K562 (cell line): ENCODE measurements at regions not wholly inside any gene's neighbourhood (a gene's known extent, or its start where the extent isn't known, plus 50 kb on each side); places are given as distances from the start of the nearest gene placed in this dataset.

Experiments
- ATAC-seq: fragments of 200-7000 bp; cut with Tn5 transposase; 3 replicates; pipeline ENCODE4 v1.9.1; 2020; ENCODE audit warnings: moderate library complexity
- BruUV-seq: library from RNA; stranded (reverse); fragments of 400-500 nt; replicated peaks from 2 replicates; lab custom pipeline; 2021; lab: Mats Ljungman, UMichigan
- CTCF ChIA-PET: fragments of 300-600 bp; formaldehyde crosslinking; extraction: SDS; loops from one replicate; lab custom pipeline; 2021; ENCODE audit warnings: low intra/inter-chr PET ratio; lab: Yijun Ruan, JAX
- POLR2A ChIA-PET: fragments of 300-600, 350-650 bp; sonication (Branson Sonifier 250); formaldehyde crosslinking; extraction: SDS; loops from one replicate; lab custom pipeline; 2021; ENCODE audit warnings: antibody characterized with exemption, inconsistent platforms; lab: Yijun Ruan, JAX
- DNase-seq, 4 experiments: peaks; one replicate each; pipeline versions ENCODE4 v3.0.0 to v3.0.0-alpha.2; 2011 to 2018; ENCODE audit warnings: low spot score in 3 of 4, mixed read lengths in 3 of 4; ENCODE audit errors: extremely low read depth in 1 of 4
- FAIRE-seq: peaks from 2 replicates; lab custom pipeline; 2011; peaks lifted over from hg19 to GRCh38; lab: Jason Lieb, UNC
- H2AFZ ChIP-seq: 2 replicates; pipeline ENCODE4 v1.6.0; 2011; ENCODE audit warnings: low read depth, low read length, control low read depth, inconsistent platforms
- H3K27ac ChIP-seq: fragments of 200-600 bp; 3 replicates; pipeline ENCODE4 v1.8.0; 2011; ENCODE audit warnings: low read depth, mild to moderate bottlenecking, control low read depth, inconsistent platforms, low read length, moderate library complexity, mixed read lengths; ENCODE audit errors: extremely low read depth
- H3K27me3 ChIP-seq, 2 experiments: fragments of 300-600 bp in 1 of 2; 2 replicates in 1 of 2; 3 replicates in 1 of 2; pipeline versions ENCODE4 v1.6.0 to v1.8.0; 2011; ENCODE audit warnings: inconsistent platforms in 2 of 2, low read length in 2 of 2, mild to moderate bottlenecking in 1 of 2, mixed read lengths in 1 of 2, moderate library complexity in 1 of 2; ENCODE audit not compliant: control insufficient read depth in 2 of 2, insufficient read depth in 2 of 2
- H3K36me3 ChIP-seq: fragments of 300-600 bp; 3 replicates; pipeline ENCODE4 v1.8.0; 2011; ENCODE audit warnings: mild to moderate bottlenecking, low read length, inconsistent platforms; ENCODE audit not compliant: control insufficient read depth, insufficient read depth
- H3K4me1 ChIP-seq, 2 experiments: fragments of 200-600 bp in 1 of 2; replicated peaks in 1 of 2; 2 replicates in 1 of 2; 3 replicates in 1 of 2; pipeline versions ENCODE4 v1.5.1 to v1.8.0; 2011; ENCODE audit warnings: inconsistent platforms in 2 of 2, low read length in 2 of 2, mild to moderate bottlenecking in 1 of 2, mixed read lengths in 1 of 2, moderate library complexity in 1 of 2; ENCODE audit not compliant: control insufficient read depth in 2 of 2, insufficient read depth in 2 of 2
- H3K4me2 ChIP-seq: 2 replicates; pipeline ENCODE4 v1.6.1; 2011; ENCODE audit warnings: low read length, control low read depth, inconsistent platforms, mixed read lengths; ENCODE audit not compliant: insufficient read depth
- H3K4me3 ChIP-seq: fragments of 200-600 bp; sonication (generic), shearing (Covaris generic); 2 replicates; pipeline ENCODE4 v1.5.1; 2016; ENCODE audit warnings: control low read depth, inconsistent platforms
- H3K79me2 ChIP-seq: fragments of 200-600 bp; 3 replicates; pipeline ENCODE4 v1.8.0; 2011; ENCODE audit warnings: low read length, inconsistent platforms; ENCODE audit not compliant: control insufficient read depth, insufficient read depth
- H3K9ac ChIP-seq, 2 experiments: 2 replicates each; pipeline versions ENCODE4 v1.6.0 to v1.6.1; 2011; ENCODE audit warnings: low read depth in 2 of 2, low read length in 2 of 2, control low read depth in 1 of 2, inconsistent platforms in 1 of 2, mild to moderate bottlenecking in 1 of 2, mixed read lengths in 1 of 2; ENCODE audit not compliant: insufficient read depth in 1 of 2
- H3K9me1 ChIP-seq: one replicate; pipeline ENCODE4 v1.6.0; 2011; ENCODE audit warnings: inconsistent platforms, mild to moderate bottlenecking, low read length, moderate library complexity; ENCODE audit not compliant: control insufficient read depth, insufficient read depth
- H3K9me3 ChIP-seq: replicated peaks from 2 replicates; pipeline ENCODE4 v1.5.1; 2011; ENCODE audit warnings: low read depth, low read length, inconsistent platforms; ENCODE audit not compliant: control insufficient read depth, insufficient read depth
- H4K20me1 ChIP-seq: replicated peaks from 2 replicates; pipeline ENCODE4 v1.6.1; 2011; ENCODE audit warnings: low read length, inconsistent platforms, mixed read lengths; ENCODE audit not compliant: control insufficient read depth, insufficient read depth
- CTCF ChIP-seq, 3 experiments: IDR thresholded peaks in 2 of 3; conservative IDR thresholded peaks in 1 of 3; 2 replicates each; pipeline ENCODE4 v1.5.1; 2011 to 2012; ENCODE audit warnings: low read length in 3 of 3, mild to moderate bottlenecking in 3 of 3, control low read depth in 2 of 3, improper control_type of control experiment in 1 of 3, inconsistent platforms in 1 of 3, low read depth in 1 of 3, mixed read lengths in 1 of 3, moderate library complexity in 1 of 3; ENCODE audit not compliant: insufficient read depth in 2 of 3
- CTCFL ChIP-seq: IDR thresholded peaks from 2 replicates; pipeline ENCODE4 v1.6.1; 2011; ENCODE audit warnings: borderline replicate concordance, low read depth, mild to moderate bottlenecking, moderate library complexity, low read length; ENCODE audit not compliant: insufficient read depth, poor library complexity, severe bottlenecking
- RAD21 ChIP-seq, 2 experiments: fragments of 250-450 bp in 1 of 2; fragments of 450-650 bp in 1 of 2; sonication (Bioruptor Pico) in 1 of 2; formaldehyde crosslinking in 1 of 2; IDR thresholded peaks in 1 of 2; conservative IDR thresholded peaks in 1 of 2; 2 replicates each; pipeline versions ENCODE4 v1.4.0 to v1.8.0; 2020 to 2022; ENCODE audit warnings: mild to moderate bottlenecking in 2 of 2, moderate library complexity in 1 of 2
- REST ChIP-seq, 2 experiments: fragments of 450-650 bp; formaldehyde crosslinking in 1 of 2; IDR thresholded peaks; 2 replicates each; pipeline versions ENCODE4 v1.4.0 to v1.6.1; 2014 to 2020; ENCODE audit warnings: mild to moderate bottlenecking in 2 of 2, borderline replicate concordance in 1 of 2, low read depth in 1 of 2
- ZNF395 ChIP-seq: fragments of 200-800 bp; sonication (Bioruptor generic); IDR thresholded peaks from 2 replicates; pipeline ENCODE4 v1.6.1; 2017; ENCODE audit warnings: missing genetic modification characterization, missing compliant biosample characterization
- WGBS: fragments of 100-300 bp; shearing (Covaris generic); methylation state at CpG from one replicate; pipeline ENCODE4 v1.1.6; 2016; ENCODE audit warnings: low coverage, mixed read lengths; ENCODE audit not compliant: insufficient coverage; ENCODE audit errors: missing lambda C conversion rate; 5-methylcytosine and 5-hydroxymethylcytosine counted together
- in situ Hi-C: fragments of 300-500 bp; cut with MboI; formaldehyde crosslinking; loops from 4 replicates; pipeline ENCODE4 v1.15.0; 2018; ENCODE audit warnings: inconsistent platforms, mixed read lengths
- intact Hi-C: fragments of 100-400 bp; cut with micrococcal nuclease; formaldehyde crosslinking; loops from 2 replicates; pipeline ENCODE4 v1.14.2; 2022

GRCh38 chr4:126604268-126604867, 1028.4 kb upstream of the INTU start:
- 32% methylated on average over 3 of the region's 3 CpGs for WGBS
- DNase-seq (peak; percentile 36 to 60 (median 38)), FAIRE-seq (peak; percentile 54), ATAC-seq (peak; percentile 86)
- peaks cover 17% of the 10 kb centered on the region; the same call in 2 of the 3 replicates for H3K36me3 ChIP-seq
- BruUV-seq, result no TSS peak
- intact Hi-C loops (no loop called here), in situ Hi-C loops (no loop called here)
- no peaks in the 10 kb centered on the region for H3K27me3 ChIP-seq
- H3K9ac ChIP-seq, result no peak overlapping the region
- CTCF ChIA-PET, result interaction anchor here (1.8 kb wide), 1 partner anchor 1291 kb away, joined by 6 read pairs; no protein-coding TSS in a partner anchor
- H3K79me2 ChIP-seq, result peaks cover 74% of the 10 kb centered on the region
- no peak overlapping the region for H3K27ac ChIP-seq
- POLR2A ChIA-PET, result no interaction called here
- H3K9me3 ChIP-seq, result no peaks in the 10 kb centered on the region
- H3K4me3 ChIP-seq, result no peak overlapping the region
- no peaks in the 10 kb centered on the region for H3K4me1 ChIP-seq
- H2AFZ ChIP-seq, result no peak overlapping the region
- H4K20me1 ChIP-seq, result no peaks in the 10 kb centered on the region
- H3K4me2 ChIP-seq, result no peak overlapping the region
- H3K9me1 ChIP-seq, result no peaks in the 10 kb centered on the region
- TF ChIP-seq CTCFL (peak; percentile 30), RAD21 (CRISPR knock-in tag; conservative IDR thresholded peaks at IDR 0.05 in 1 of 2, IDR thresholded peaks at IDR 0.05 in 1 of 2) (peak in 1 of 2 experiments; percentile 36; a peak in 2 of 4 replicates), CTCF (IDR thresholded peaks at IDR 0.05 in 2 of 3, conservative IDR thresholded peaks at IDR 0.05 in 1 of 3; ENCODE audit: insufficient read depth in 2 of 3, low read depth in 1 of 3, low read length in 3 of 3) (peak; percentile 36 to 64 (median 59); a peak in 5 of 6 replicates), ZNF395 (CRISPR knock-in tag) (no peak), REST (IDR thresholded peaks at IDR 0.05; ENCODE audit: borderline replicate concordance) (0 out of 2 replicates have a peak, but pooled peaks have one; percentile 25), REST (CRISPR knock-in tag; IDR thresholded peaks at IDR 0.05; ENCODE audit: low read depth) (no peak)
